Spleen (tissue), 11 donors: ENCODE measurements at regions not wholly inside any gene's neighbourhood (a gene's known extent, or its start where the extent isn't known, plus 50 kb on each side); places are given as distances from the start of the nearest gene placed in this dataset.

Source experiments
- DNase-seq: peaks from one replicate; pipeline ENCODE4 v3.0.0-alpha.2; 2020
- H3K27ac ChIP-seq, 8 donors: fragments of 200-600 bp; sonication (generic) in 7 of 8; 1 replicate in 4 of 8; 2 replicates in 4 of 8; pipeline versions ENCODE4 v1.5.0 to v1.8.0; 2016 to 2021; ENCODE audit warnings: inconsistent platforms in 4 of 8, mild to moderate bottlenecking in 4 of 8, moderate library complexity in 1 of 8
- H3K27me3 ChIP-seq, 7 donors: fragments of 200-600 bp; sonication (generic) in 6 of 7; replicated peaks in 1 of 7; 1 replicate in 4 of 7; 2 replicates in 3 of 7; pipeline versions ENCODE4 v1.5.0 to v1.8.0; 2016 to 2021; ENCODE audit warnings: inconsistent platforms in 3 of 7, mild to moderate bottlenecking in 1 of 7
- H3K36me3 ChIP-seq, 6 donors: fragments of 200-600 bp; sonication (generic) in 5 of 6; 1 replicate in 4 of 6; 2 replicates in 2 of 6; pipeline versions ENCODE4 v1.5.0 to v1.8.0; 2016 to 2021; ENCODE audit warnings: inconsistent platforms in 2 of 6
- H3K4me1 ChIP-seq, 6 donors: fragments of 200-600 bp; sonication (generic) in 5 of 6; 1 replicate in 3 of 6; 2 replicates in 3 of 6; pipeline versions ENCODE4 v1.5.0 to v1.8.0; 2016 to 2021; ENCODE audit warnings: inconsistent platforms in 3 of 6
- H3K4me3 ChIP-seq, 8 donors: fragments of 200-600 bp; sonication (generic) in 7 of 8; 1 replicate in 4 of 8; 2 replicates in 4 of 8; pipeline versions ENCODE4 v1.5.0 to v1.8.0; 2016 to 2021; ENCODE audit warnings: inconsistent platforms in 4 of 8, mild to moderate bottlenecking in 4 of 8, moderate library complexity in 2 of 8
- H3K9me3 ChIP-seq, 8 donors: fragments of 200-600 bp; sonication (generic) in 7 of 8; 1 replicate in 4 of 8; 2 replicates in 4 of 8; pipeline versions ENCODE4 v1.5.0 to v1.8.0; 2016 to 2021; ENCODE audit warnings: inconsistent platforms in 4 of 8
- POLR2A ChIP-seq, 3 donors: fragments of 450-650 bp; IDR thresholded peaks; one replicate each; pipeline ENCODE4 v1.5.1; 2017; ENCODE audit warnings: antibody characterized with exemption in 3 of 3, mild to moderate bottlenecking in 1 of 3
- POLR2AphosphoS5 ChIP-seq, 3 donors: sonication (generic); formaldehyde crosslinking; IDR thresholded peaks; one replicate each; pipeline ENCODE4 v1.5.1; 2017; ENCODE audit warnings: antibody characterized with exemption in 3 of 3
- WGBS, 5 donors: extraction: QIAGEN DNeasy Blood & Tissue Kit in 3 of 5; methylation state at CpG; one replicate each; pipeline versions ENCODE4 v1.1.5 to v1.1.7; 2013 to 2018; 5-methylcytosine and 5-hydroxymethylcytosine counted together
- intact Hi-C: fragments of 100-400 bp; cut with DNase I; formaldehyde crosslinking; loops from one replicate; pipeline ENCODE4 v1.15.0; 2023; ENCODE audit warnings: low total_unique reads
- TF ChIP-seq, protein P1 (sequence below), 11 experiments: fragments of 200-600 bp in 7 of 11; fragments of 450-650 bp in 4 of 11; sonication (generic) in 4 of 11; IDR thresholded peaks in 8 of 11; conservative IDR thresholded peaks in 3 of 11; 1 replicate in 7 of 11; 2 replicates in 4 of 11; pipeline versions ENCODE4 v1.4.0 to v1.8.0; 2016 to 2021; ENCODE audit warnings: antibody characterized with exemption in 11 of 11, inconsistent platforms in 4 of 11, mild to moderate bottlenecking in 1 of 11
- donor health status: healthy with polysubstance abuse.
- donor health status: DM: no; HTN: no; CAD: no; lungs with moderate emphysema.
- donor health status: DM: no; HTN: no; CAD: no.
- donor health status: Bipolar disorder and iron deficiency.
- donor health status: healthy.
- donor health status: DM: no; HTN: no; CAD: no.
- donor health status: DM: yes; HTN: yes; CAD: no.

DNA sequence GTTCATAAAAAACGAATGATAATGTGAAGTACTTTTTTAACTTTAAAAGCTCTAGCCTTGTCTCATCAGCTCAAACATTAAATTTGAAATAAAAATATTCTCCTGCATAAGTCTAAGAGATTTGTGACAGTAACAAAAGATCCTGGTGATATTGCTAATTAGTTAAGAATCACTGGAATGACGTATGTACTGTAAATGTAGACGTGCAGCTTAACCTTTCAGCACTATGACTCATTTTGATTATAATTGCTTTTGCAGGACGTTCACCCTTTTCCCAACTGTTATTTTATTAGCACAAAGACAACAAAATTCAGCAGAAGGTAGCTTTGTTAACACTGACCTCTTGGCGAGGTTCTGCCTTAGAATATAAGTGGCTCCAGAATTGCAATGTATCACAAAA is 68.6 kb downstream of the TENT5A start:
- WGBS, 5 donors: 62 to 76% (median 75%) methylated on average over 5 of the region's 5 CpGs

DNA sequence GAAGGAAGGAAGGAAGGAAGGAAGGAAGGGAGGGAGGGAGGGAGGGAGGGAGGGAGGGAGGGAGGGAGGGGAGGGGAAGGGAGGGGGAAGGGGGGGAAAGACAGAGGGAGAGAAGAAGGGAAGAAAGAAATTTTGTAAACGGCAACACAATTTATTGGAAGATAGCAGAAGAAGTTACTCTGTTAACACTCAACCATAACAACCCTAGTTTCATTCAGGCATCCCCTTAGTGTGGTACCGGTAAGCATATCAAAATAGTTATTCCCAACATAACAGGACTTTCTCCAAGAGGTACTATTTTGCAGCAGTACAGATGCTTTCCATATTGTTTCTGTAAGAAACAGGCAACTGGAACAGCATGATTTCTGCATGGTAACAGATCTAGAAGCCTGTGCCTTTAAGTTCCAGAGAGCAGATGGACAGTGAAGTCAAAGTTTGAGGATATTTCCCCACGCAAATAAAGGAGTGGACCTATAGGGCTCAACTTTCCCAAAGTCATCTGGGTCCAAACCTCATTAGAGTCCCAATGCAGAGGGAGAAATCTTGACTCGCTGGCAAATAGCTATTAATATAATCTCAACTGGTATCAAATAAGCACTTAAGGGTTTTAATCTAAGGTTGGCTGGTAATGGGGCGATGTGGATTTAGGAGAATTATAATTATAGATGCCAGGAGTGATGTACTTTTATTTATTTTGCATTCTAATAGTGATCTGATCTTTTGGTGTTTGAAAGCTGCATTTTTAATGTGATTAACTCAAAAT is 69.4 kb downstream of the TENT5A start:
- TF ChIP-seq POLR2AphosphoS5 (IDR thresholded peaks at IDR 0.05) (no peak), POLR2A (IDR thresholded peaks at IDR 0.05) (no peak)
- TF ChIP-seq, protein P1, sequence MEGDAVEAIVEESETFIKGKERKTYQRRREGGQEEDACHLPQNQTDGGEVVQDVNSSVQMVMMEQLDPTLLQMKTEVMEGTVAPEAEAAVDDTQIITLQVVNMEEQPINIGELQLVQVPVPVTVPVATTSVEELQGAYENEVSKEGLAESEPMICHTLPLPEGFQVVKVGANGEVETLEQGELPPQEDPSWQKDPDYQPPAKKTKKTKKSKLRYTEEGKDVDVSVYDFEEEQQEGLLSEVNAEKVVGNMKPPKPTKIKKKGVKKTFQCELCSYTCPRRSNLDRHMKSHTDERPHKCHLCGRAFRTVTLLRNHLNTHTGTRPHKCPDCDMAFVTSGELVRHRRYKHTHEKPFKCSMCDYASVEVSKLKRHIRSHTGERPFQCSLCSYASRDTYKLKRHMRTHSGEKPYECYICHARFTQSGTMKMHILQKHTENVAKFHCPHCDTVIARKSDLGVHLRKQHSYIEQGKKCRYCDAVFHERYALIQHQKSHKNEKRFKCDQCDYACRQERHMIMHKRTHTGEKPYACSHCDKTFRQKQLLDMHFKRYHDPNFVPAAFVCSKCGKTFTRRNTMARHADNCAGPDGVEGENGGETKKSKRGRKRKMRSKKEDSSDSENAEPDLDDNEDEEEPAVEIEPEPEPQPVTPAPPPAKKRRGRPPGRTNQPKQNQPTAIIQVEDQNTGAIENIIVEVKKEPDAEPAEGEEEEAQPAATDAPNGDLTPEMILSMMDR (IDR thresholded peaks at IDR 0.05 in 8 of 11, conservative IDR thresholded peaks at IDR 0.05 in 3 of 11): no peak
- Histone ChIP-seq H3K36me3 (no peaks in the 10 kb centered on the region), H3K4me1 (no peaks in the 10 kb centered on the region), H3K4me3 (no peak overlapping the region), H3K9me3 (no peaks in the 10 kb centered on the region), H3K27ac (no peak overlapping the region), H3K27me3 (no peaks in the 10 kb centered on the region)
- WGBS, 5 donors: 85 to 92% (median 89%) methylated on average over 5 of the region's 5 CpGs
- intact Hi-C loops: no loop called here
- no peak for DNase-seq

More for the DNA sequence above, 68.6 kb downstream of the TENT5A start:
- H3K27me3 ChIP-seq: no peaks in the 10 kb centered on the region
- TF ChIP-seq, protein P1 (IDR thresholded peaks at IDR 0.05 in 8 of 11, conservative IDR thresholded peaks at IDR 0.05 in 3 of 11): no peak
- TF ChIP-seq POLR2AphosphoS5 (IDR thresholded peaks at IDR 0.05) (no peak), POLR2A (IDR thresholded peaks at IDR 0.05) (no peak)
- intact Hi-C loops: no loop called here
- no peak overlapping the region for H3K4me3 ChIP-seq
- H3K4me1 ChIP-seq: no peaks in the 10 kb centered on the region
- H3K9me3 ChIP-seq: no peaks in the 10 kb centered on the region
- no peaks in the 10 kb centered on the region for H3K36me3 ChIP-seq
- no peak for DNase-seq
- no peak overlapping the region for H3K27ac ChIP-seq

DNA sequence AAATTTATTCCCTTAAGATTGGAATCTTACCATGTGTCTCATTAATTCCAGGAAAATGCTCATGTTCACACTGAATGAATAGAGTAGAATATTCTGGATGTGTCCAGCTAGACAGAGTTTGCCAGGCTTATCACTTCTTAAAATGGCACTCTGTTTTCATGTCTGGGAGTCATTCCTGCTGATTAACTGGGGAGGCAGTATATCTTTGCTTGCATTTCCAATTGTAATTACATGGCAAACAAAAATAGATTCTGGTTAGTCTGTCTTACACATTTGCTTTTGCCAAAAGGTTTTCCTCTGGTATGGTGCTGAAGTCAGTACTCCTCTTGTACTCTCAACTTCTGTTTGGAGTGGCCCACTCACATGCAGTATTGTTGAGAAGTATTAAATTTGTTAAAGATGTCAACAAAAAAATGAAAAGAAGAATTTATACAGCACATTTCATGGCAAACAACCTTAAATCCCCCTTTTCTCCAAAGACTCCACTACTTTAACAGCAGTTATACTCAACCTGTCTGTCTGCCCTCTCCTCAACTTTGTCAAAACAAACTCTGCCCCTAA is 70.2 kb downstream of the TENT5A start:
- H3K27ac ChIP-seq: no peak overlapping the region
- DNase-seq: no peak

DNA sequence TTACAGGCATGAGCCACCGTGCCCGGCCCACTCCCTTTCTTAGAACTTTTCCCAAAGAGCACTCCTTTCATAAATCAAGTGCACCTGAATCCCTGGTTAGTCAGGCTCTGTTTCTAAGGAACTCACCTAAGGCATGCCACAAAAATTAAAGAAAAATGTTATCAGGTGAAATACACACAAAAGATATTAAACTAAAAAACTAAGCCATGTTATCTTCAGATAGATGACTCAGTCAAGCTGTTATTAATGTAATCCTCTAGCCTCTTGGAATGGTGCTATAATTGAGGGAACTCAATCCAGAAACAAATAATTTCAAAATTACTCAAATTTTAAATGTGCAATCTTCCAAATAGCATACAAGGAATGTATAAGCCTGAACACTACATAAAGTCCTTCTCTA is 83.0 kb downstream of the TENT5A start:
- no peak for TF ChIP-seq POLR2A (IDR thresholded peaks at IDR 0.05)
- TF ChIP-seq POLR2AphosphoS5 (IDR thresholded peaks at IDR 0.05): no peak
- TF ChIP-seq, protein P1 (IDR thresholded peaks at IDR 0.05 in 8 of 11, conservative IDR thresholded peaks at IDR 0.05 in 3 of 11): no peak
- Histone ChIP-seq H3K9me3 (no peaks in the 10 kb centered on the region), H3K36me3 (no peaks in the 10 kb centered on the region), H3K27ac (no peak overlapping the region), H3K4me3 (no peak overlapping the region), H3K4me1 (no peaks in the 10 kb centered on the region), H3K27me3 (no peaks in the 10 kb centered on the region)
- no peak for DNase-seq
- 90 to 97% (median 91%) methylated on average over 2 of the region's 2 CpGs for WGBS, 5 donors
- intact Hi-C loops: no loop called here

More for the DNA sequence above, 70.2 kb downstream of the TENT5A start:
- H3K4me3 ChIP-seq: no peak overlapping the region
- intact Hi-C loops: no loop called here
- H3K4me1 ChIP-seq: no peaks in the 10 kb centered on the region
- no peaks in the 10 kb centered on the region for H3K9me3 ChIP-seq
- no peaks in the 10 kb centered on the region for H3K36me3 ChIP-seq
- H3K27me3 ChIP-seq: no peaks in the 10 kb centered on the region
- TF ChIP-seq, protein P1 (IDR thresholded peaks at IDR 0.05 in 8 of 11, conservative IDR thresholded peaks at IDR 0.05 in 3 of 11): no peak
- TF ChIP-seq POLR2AphosphoS5 (IDR thresholded peaks at IDR 0.05): no peak
- no peak for TF ChIP-seq POLR2A (IDR thresholded peaks at IDR 0.05)
